Activated CD4-positive, alpha-beta memory T cell treated with anti-CD3 and anti-CD28 coated beads for 36 hours (primary cell): ENCODE measurements at regions not wholly inside any gene's neighbourhood (a gene's known extent, or its start where the extent isn't known, plus 50 kb on each side); places are given as distances from the start of the nearest gene placed in this dataset.

ENCODE experiments used
- CTCF ChIA-PET: fragments of 350-600 bp; sonication (Branson Sonifier 250); formaldehyde crosslinking; loops from one replicate; lab custom pipeline; 2021; ENCODE audit warnings: antibody characterized with exemption, inconsistent platforms; lab: Charles Lee
- POLR2A ChIA-PET: fragments of 350-600 bp; sonication (Branson Sonifier 250); formaldehyde crosslinking; loops from one replicate; lab custom pipeline; 2021; ENCODE audit warnings: antibody characterized with exemption; lab: Charles Lee
- DNase-seq: peaks from one replicate; pipeline ENCODE4 v3.0.0-alpha.2; 2020
- H3K27ac Mint-ChIP-seq: one replicate; pipeline ENCODE4 v1.8.0; 2021; ENCODE audit warnings: mixed read lengths
- H3K27me3 Mint-ChIP-seq: one replicate; pipeline ENCODE4 v1.8.0; 2021; ENCODE audit warnings: mixed read lengths
- H3K36me3 Mint-ChIP-seq: one replicate; pipeline ENCODE4 v1.8.0; 2021; ENCODE audit warnings: mixed read lengths
- H3K4me1 Mint-ChIP-seq: one replicate; pipeline ENCODE4 v1.8.0; 2021; ENCODE audit warnings: low read depth, mixed read lengths
- H3K4me3 Mint-ChIP-seq: one replicate; pipeline ENCODE4 v1.8.0; 2021; ENCODE audit warnings: mild to moderate bottlenecking, mixed read lengths
- H3K9me3 Mint-ChIP-seq: one replicate; pipeline ENCODE4 v1.8.0; 2021; ENCODE audit warnings: mixed read lengths
- intact Hi-C: fragments of 100-400 bp; cut with micrococcal nuclease; formaldehyde crosslinking; loops from one replicate; pipeline ENCODE4 v1.15.1; 2023

DNA sequence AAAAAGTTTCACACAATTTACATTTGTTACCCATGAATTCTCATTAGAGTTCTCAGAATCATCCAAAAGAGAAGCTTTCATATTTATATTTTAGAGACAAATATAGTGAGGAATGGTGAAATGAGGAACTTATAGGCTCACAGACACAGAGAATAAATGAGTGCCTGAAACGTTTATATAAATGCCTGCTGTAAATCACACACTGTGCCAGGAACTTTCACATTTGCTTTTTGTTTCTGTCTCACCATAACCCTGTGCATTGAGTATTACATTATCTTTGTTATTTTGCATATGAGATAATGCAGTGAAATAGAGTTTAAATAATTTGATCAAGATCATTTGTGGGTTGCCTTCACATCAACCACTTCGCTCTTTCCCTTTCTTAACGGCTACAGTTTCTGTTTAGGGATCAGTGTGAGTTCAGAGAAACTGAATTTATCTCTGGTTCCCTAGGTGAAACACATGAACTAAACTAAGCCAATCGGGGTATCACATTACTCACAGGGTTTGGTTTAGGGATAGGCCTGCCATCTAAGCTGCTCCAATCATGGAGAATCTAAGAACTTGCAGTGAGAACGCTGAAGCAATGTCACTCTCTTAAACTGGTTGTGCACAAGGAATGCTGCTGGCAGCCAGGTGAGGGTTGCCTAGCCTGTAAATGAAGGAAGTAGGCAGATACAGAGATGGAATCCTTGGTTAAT, 1339.2 kb upstream of the TENM4 start:
- ChIA-PET POLR2A (no interaction called here), CTCF (no interaction called here)
- H3K36me3 Mint-ChIP-seq = no peaks in the 10 kb centered on the region
- H3K9me3 Mint-ChIP-seq = peaks cover 21% of the 10 kb centered on the region
- H3K4me1 Mint-ChIP-seq = no peaks in the 10 kb centered on the region
- intact Hi-C loops = no loop called here
- H3K27me3 Mint-ChIP-seq = no peaks in the 10 kb centered on the region
- no peak overlapping the region for H3K27ac Mint-ChIP-seq
- no peak overlapping the region for H3K4me3 Mint-ChIP-seq
- no peak for DNase-seq

- no peak overlapping the region for H3K27ac Mint-ChIP-seq
- no peaks in the 10 kb centered on the region for H3K4me1 Mint-ChIP-seq
- peaks cover 19% of the 10 kb centered on the region for H3K9me3 Mint-ChIP-seq
- DNase-seq = no peak
- no peaks in the 10 kb centered on the region for H3K36me3 Mint-ChIP-seq
- no peak overlapping the region for H3K4me3 Mint-ChIP-seq
- no peaks in the 10 kb centered on the region for H3K27me3 Mint-ChIP-seq
- ChIA-PET CTCF (no interaction called here), POLR2A (no interaction called here)
- intact Hi-C loops = no loop called here
These were observed 1338.1 kb upstream of the TENM4 start for GRCh38 chr11:80778941-80779340.

DNA sequence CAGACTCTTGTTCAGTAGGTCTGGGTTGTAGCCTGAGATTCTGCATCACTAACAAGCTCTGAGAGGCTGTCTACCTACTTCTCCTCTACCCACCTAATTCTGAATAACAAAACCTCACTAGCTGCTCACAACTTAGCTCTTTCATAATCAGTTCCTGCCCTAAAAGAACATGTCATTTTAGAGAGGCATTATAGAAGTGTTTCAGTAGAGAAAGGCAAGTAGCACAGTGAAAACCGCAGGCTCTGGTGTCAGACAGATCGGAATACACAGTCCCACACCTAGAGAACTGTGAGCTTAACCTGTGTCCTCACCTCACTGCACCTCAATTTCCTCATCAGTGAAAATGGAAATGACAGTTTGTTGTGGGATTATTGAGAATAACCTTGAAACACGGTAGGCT, 1337.6 kb upstream of the TENM4 start:
- Mint-ChIP-seq H3K27me3 (no peaks in the 10 kb centered on the region), H3K36me3 (no peaks in the 10 kb centered on the region), H3K9me3 (peaks cover 18% of the 10 kb centered on the region), H3K4me3 (no peak overlapping the region), H3K27ac (no peak overlapping the region), H3K4me1 (no peaks in the 10 kb centered on the region)
- ChIA-PET CTCF (no interaction called here), POLR2A (no interaction called here)
- intact Hi-C loops = no loop called here
- no peak for DNase-seq

DNA sequence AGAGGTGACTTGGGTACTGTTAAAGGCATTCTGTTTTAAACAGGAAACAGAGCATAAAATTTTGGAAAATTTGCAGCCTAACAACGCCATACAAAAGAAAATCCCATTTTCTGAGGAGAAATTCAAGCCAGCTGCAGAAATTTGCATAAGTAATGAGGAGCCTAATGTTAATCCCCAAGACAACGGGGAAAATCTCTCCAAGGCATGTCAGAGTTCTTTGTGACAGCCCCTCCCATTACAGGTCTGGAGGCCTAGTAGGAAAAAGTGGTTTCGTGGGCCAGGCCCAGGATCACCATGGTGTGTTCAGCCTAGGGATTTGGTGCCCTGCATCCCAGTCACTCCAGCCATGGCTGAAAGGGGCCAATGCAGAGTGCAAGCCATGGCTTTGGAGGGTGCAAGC, 1333.1 kb upstream of the TENM4 start:
- Mint-ChIP-seq H3K4me3 (no peak overlapping the region), H3K27ac (no peak overlapping the region), H3K36me3 (no peaks in the 10 kb centered on the region), H3K27me3 (no peaks in the 10 kb centered on the region), H3K4me1 (no peaks in the 10 kb centered on the region), H3K9me3 (peaks cover 22% of the 10 kb centered on the region)
- CTCF ChIA-PET = no interaction called here
- POLR2A ChIA-PET = no interaction called here
- no peak for DNase-seq
- intact Hi-C loops = no loop called here

DNA sequence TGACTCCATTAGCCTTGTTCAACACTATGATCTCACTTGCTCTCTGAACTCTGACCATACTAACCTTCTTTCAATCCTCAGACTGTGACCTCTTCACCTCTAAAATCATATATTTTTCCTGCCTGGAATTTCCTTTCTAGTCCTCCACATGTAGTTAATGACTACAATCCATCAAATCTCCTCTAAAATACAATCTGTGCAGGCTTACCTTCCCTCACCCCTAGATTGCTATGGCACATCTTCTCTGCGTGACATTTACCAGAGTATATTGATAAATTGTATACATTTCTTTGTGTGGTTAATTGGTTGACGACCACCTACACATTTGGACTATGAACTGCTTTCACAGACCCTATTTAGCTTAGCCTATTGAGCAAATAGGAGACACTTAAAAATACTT, 1330.2 kb upstream of the TENM4 start:
- ChIA-PET POLR2A (no interaction called here), CTCF (no interaction called here)
- Mint-ChIP-seq H3K27me3 (no peaks in the 10 kb centered on the region), H3K27ac (no peak overlapping the region), H3K9me3 (peaks cover 21% of the 10 kb centered on the region), H3K36me3 (no peaks in the 10 kb centered on the region), H3K4me1 (no peaks in the 10 kb centered on the region), H3K4me3 (no peak overlapping the region)
- no peak for DNase-seq
- intact Hi-C loops = no loop called here

DNA sequence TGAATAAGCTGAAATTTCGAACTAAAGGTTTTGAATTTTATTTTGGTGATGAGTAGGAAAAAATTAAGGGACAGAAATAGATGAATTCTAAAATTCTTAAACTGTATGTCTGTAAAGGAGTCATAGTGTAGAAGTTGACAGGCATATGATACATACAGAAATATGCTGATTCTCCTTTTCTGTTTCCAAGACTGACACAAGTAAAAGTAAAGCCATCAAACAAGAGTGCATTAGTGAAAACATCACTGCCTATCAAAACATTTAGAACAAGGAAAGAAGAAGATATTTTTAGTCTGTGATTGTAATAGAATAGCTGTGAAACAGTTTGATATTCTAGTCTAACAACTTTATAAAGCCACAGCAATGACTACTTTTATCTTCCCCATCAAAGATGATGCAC, 1318.0 kb upstream of the TENM4 start:
- H3K27ac Mint-ChIP-seq = no peak overlapping the region
- intact Hi-C loops = no loop called here
- POLR2A ChIA-PET = no interaction called here

DNA sequence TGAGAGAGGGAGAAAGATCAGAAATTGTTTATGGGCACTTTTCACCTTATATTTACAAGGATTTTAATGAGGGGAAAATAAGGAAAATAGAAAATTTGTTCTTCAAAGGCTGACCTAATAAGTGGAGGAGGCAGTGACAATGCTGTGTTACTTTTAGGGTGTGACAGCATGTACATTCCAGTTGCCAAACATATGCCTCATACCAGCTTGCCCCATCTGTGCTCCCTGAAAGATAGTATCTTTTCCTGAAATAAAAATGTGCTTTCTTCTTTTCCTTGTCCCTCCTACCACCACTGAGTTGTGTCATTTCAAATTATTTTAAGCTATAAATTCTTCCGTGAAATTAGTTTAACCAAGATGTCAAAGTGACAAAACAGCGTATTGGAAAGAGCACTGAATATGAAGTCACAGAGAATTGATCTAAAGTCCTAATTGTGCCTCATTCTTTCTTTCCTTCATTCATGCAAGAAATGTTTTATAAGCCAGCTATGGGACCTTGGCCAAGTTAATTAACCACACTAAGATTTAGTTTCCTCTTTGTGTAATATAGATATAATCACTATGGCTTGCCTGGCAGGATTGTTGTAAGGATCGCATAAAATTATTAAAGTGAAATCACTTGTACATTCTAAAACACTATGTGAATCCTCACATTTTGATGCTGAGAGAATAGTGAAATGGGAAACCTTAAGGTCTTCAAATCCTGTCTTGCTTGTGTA, 1307.5 kb upstream of the TENM4 start:
- Mint-ChIP-seq H3K27ac (no peak overlapping the region), H3K9me3 (peaks cover 9% of the 10 kb centered on the region), H3K4me1 (no peaks in the 10 kb centered on the region), H3K4me3 (no peak overlapping the region), H3K27me3 (no peaks in the 10 kb centered on the region), H3K36me3 (no peaks in the 10 kb centered on the region)
- CTCF ChIA-PET = no interaction called here
- no peak for DNase-seq
- POLR2A ChIA-PET = no interaction called here
- intact Hi-C loops = no loop called here

More for the DNA sequence above, 1318.0 kb upstream of the TENM4 start:
- H3K27me3 Mint-ChIP-seq = no peaks in the 10 kb centered on the region
- no peak overlapping the region for H3K4me3 Mint-ChIP-seq
- CTCF ChIA-PET = no interaction called here
- no peak for DNase-seq
- no peaks in the 10 kb centered on the region for H3K36me3 Mint-ChIP-seq
- peaks cover 15% of the 10 kb centered on the region for H3K9me3 Mint-ChIP-seq
- H3K4me1 Mint-ChIP-seq = no peaks in the 10 kb centered on the region

GRCh38 chr11:80746300-80746699, 1305.5 kb upstream of the TENM4 start:
- intact Hi-C loops = no loop called here
- H3K36me3 Mint-ChIP-seq = no peaks in the 10 kb centered on the region
- DNase-seq = no peak
- ChIA-PET POLR2A (no interaction called here), CTCF (no interaction called here)
- no peaks in the 10 kb centered on the region for H3K27me3 Mint-ChIP-seq
- H3K27ac Mint-ChIP-seq = no peak overlapping the region
- no peak overlapping the region for H3K4me3 Mint-ChIP-seq
- H3K4me1 Mint-ChIP-seq = no peaks in the 10 kb centered on the region
- H3K9me3 Mint-ChIP-seq = peaks cover 9% of the 10 kb centered on the region

- H3K4me3 Mint-ChIP-seq = no peak overlapping the region
- no peaks in the 10 kb centered on the region for H3K4me1 Mint-ChIP-seq
- peaks cover 9% of the 10 kb centered on the region for H3K9me3 Mint-ChIP-seq
- H3K27me3 Mint-ChIP-seq = no peaks in the 10 kb centered on the region
- no peak for DNase-seq
- ChIA-PET POLR2A (no interaction called here), CTCF (no interaction called here)
- H3K27ac Mint-ChIP-seq = no peak overlapping the region
- no peaks in the 10 kb centered on the region for H3K36me3 Mint-ChIP-seq
- intact Hi-C loops = no loop called here
These were observed 1304.6 kb upstream of the TENM4 start for GRCh38 chr11:80745416-80745815.

DNA sequence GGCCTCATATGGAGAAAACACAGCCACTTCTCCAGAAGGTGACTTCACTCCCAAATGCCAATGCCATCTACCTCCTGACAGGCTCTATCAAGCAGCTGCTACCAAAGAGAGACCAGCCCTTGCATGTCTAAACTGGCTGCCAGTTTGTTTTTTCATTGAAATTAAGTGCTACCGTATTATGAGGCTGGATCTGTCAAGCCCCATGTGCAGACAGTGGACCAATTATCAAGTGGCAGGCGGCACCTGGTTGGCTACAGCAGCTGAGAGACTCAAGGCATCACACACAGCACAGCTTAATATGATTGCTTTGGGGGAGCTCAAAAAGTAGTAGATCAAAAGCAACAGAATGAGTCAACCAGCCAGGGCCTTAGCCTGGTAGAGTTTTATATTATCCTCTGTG, 1293.0 kb upstream of the TENM4 start:
- Mint-ChIP-seq H3K36me3 (no peaks in the 10 kb centered on the region), H3K9me3 (peaks cover 10% of the 10 kb centered on the region), H3K4me3 (no peak overlapping the region), H3K4me1 (no peaks in the 10 kb centered on the region), H3K27ac (no peak overlapping the region), H3K27me3 (no peaks in the 10 kb centered on the region)
- no peak for DNase-seq
- CTCF ChIA-PET = no interaction called here
- intact Hi-C loops = no loop called here
- POLR2A ChIA-PET = no interaction called here

GRCh38 chr11:80733361-80733760, 1292.5 kb upstream of the TENM4 start:
- intact Hi-C loops = no loop called here
- H3K9me3 Mint-ChIP-seq = peaks cover 10% of the 10 kb centered on the region
- no peaks in the 10 kb centered on the region for H3K27me3 Mint-ChIP-seq
- no peak overlapping the region for H3K4me3 Mint-ChIP-seq
- CTCF ChIA-PET = no interaction called here
- no peak for DNase-seq
- POLR2A ChIA-PET = no interaction called here
- H3K4me1 Mint-ChIP-seq = no peaks in the 10 kb centered on the region
- H3K27ac Mint-ChIP-seq = no peak overlapping the region
- H3K36me3 Mint-ChIP-seq = no peaks in the 10 kb centered on the region

DNA sequence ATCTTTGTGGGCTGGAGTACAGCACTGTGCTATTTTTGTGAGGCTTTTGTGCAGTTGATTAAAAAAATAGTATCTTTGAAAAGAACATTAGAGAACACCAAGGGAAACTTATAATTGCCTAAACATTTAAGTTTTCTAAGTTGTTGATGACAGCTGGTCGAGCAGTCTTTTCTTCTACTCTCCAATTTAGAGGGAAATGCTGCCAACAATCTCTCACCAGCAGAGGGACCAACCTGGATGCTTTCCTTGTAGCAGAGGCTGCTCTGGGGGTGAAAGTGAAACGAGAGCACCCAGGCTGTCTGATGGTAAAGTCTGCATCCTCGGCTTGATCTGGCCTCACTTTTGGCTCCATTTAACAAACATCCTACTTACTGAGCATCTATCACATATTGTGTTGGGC, 1286.5 kb upstream of the TENM4 start:
- Mint-ChIP-seq H3K9me3 (peaks cover 6% of the 10 kb centered on the region), H3K27ac (no peak overlapping the region), H3K36me3 (no peaks in the 10 kb centered on the region), H3K4me3 (no peak overlapping the region), H3K4me1 (no peaks in the 10 kb centered on the region), H3K27me3 (no peaks in the 10 kb centered on the region)
- intact Hi-C loops = no loop called here
- ChIA-PET CTCF (no interaction called here), POLR2A (no interaction called here)
- no peak for DNase-seq

GRCh38 chr11:80726236-80726635, 1285.4 kb upstream of the TENM4 start:
- no peaks in the 10 kb centered on the region for H3K27me3 Mint-ChIP-seq
- POLR2A ChIA-PET = no interaction called here
- H3K27ac Mint-ChIP-seq = no peak overlapping the region
- no peak overlapping the region for H3K4me3 Mint-ChIP-seq
- no peaks in the 10 kb centered on the region for H3K4me1 Mint-ChIP-seq
- H3K9me3 Mint-ChIP-seq = peaks cover 10% of the 10 kb centered on the region
- intact Hi-C loops = no loop called here
- no peak for DNase-seq
- no peaks in the 10 kb centered on the region for H3K36me3 Mint-ChIP-seq
- CTCF ChIA-PET = no interaction called here
